IMR-90 (cell line): ENCODE measurements at regions not wholly inside any gene's neighbourhood (a gene's known extent, or its start where the extent isn't known, plus 50 kb on each side); places are given as distances from the start of the nearest gene placed in this dataset.

ENCODE experiments used
- ATAC-seq: fragments of 200-7000 bp; cut with Tn5 transposase; 2 replicates; pipeline ENCODE4 v1.9.1; 2020; ENCODE audit warnings: low read depth, mild to moderate bottlenecking, moderate library complexity
- BruUV-seq: library from RNA; stranded (reverse); fragments of 400-500 nt; replicated peaks from 2 replicates; lab custom pipeline; 2021; lab: Mats Ljungman, UMichigan
- CTCF ChIA-PET: fragments of 300-600 bp; formaldehyde crosslinking; extraction: SDS; loops from one replicate; lab custom pipeline; 2021; ENCODE audit warnings: antibody characterized with exemption; lab: Yijun Ruan, JAX
- POLR2A ChIA-PET: fragments of 300-600 bp; sonication (Branson Sonifier 250); formaldehyde crosslinking; loops from one replicate; lab custom pipeline; 2022; ENCODE audit warnings: antibody characterized with exemption; ENCODE audit not compliant: unreplicated experiment; lab: Charles Lee
- DNase-seq: peaks from one replicate; pipeline ENCODE4 v3.0.0; 2013
- H2AFZ ChIP-seq: replicated peaks from 2 replicates; pipeline ENCODE3; 2013; ENCODE audit warnings: low read length, mild to moderate bottlenecking; ENCODE audit not compliant: poor library complexity
- H2AK5ac ChIP-seq: 2 replicates; pipeline ENCODE4 v1.6.1; 2013; ENCODE audit warnings: low read depth, low read length, inconsistent platforms
- H2AK9ac ChIP-seq: replicated peaks from 2 replicates; pipeline ENCODE3; 2013; ENCODE audit warnings: mild to moderate bottlenecking, low read depth, low read length, moderate library complexity; ENCODE audit not compliant: poor library complexity
- H2BK120ac ChIP-seq: 2 replicates; pipeline ENCODE4 v1.6.1; 2013; ENCODE audit warnings: low read depth, low read length, inconsistent platforms
- H2BK15ac ChIP-seq: 3 replicates; pipeline ENCODE4 v1.6.1; 2013; ENCODE audit warnings: low read depth, low read length, inconsistent platforms
- H2BK20ac ChIP-seq: 2 replicates; pipeline ENCODE4 v1.6.1; 2013; ENCODE audit warnings: low read depth, mild to moderate bottlenecking, inconsistent platforms, low read length, moderate library complexity
- H2BK5ac ChIP-seq: 2 replicates; pipeline ENCODE4 v1.6.1; 2013; ENCODE audit warnings: mild to moderate bottlenecking, low read depth, low read length, inconsistent platforms; ENCODE audit not compliant: poor library complexity, severe bottlenecking
- H3K14ac ChIP-seq: replicated peaks from 2 replicates; pipeline ENCODE4 v1.6.1; 2013; ENCODE audit warnings: low read depth, low read length, inconsistent platforms
- H3K18ac ChIP-seq: 2 replicates; pipeline ENCODE4 v1.6.1; 2013; ENCODE audit warnings: low read depth, low read length, control low read depth
- H3K23ac ChIP-seq: 2 replicates; pipeline ENCODE4 v1.6.1; 2013; ENCODE audit warnings: low read depth, low read length, inconsistent platforms
- H3K27ac ChIP-seq: 2 replicates; pipeline ENCODE4 v1.5.1; 2013; ENCODE audit warnings: mild to moderate bottlenecking, control low read depth, low read length; ENCODE audit not compliant: insufficient read depth
- H3K27me3 ChIP-seq: 2 replicates; pipeline ENCODE4 v1.6.1; 2013; ENCODE audit warnings: low read length; ENCODE audit not compliant: control insufficient read depth, insufficient read depth
- H3K36me3 ChIP-seq: 2 replicates; pipeline ENCODE4 v1.6.1; 2013; ENCODE audit warnings: low read length, mixed read lengths; ENCODE audit not compliant: control insufficient read depth, insufficient read depth
- H3K4ac ChIP-seq: 2 replicates; pipeline ENCODE4 v1.6.1; 2013; ENCODE audit warnings: low read depth, low read length, inconsistent platforms
- H3K4me1 ChIP-seq: 2 replicates; pipeline ENCODE4 v1.6.1; 2013; ENCODE audit warnings: low read length, mixed read lengths; ENCODE audit not compliant: control insufficient read depth, insufficient read depth
- H3K4me2 ChIP-seq: 2 replicates; pipeline ENCODE4 v1.6.1; 2013; ENCODE audit warnings: low read depth, mild to moderate bottlenecking, control low read depth, low read length, moderate library complexity
- H3K4me3 ChIP-seq: 2 replicates; pipeline ENCODE4 v1.5.1; 2013; ENCODE audit warnings: low read depth, mild to moderate bottlenecking, control low read depth, low read length, moderate library complexity; ENCODE audit not compliant: insufficient read depth
- H3K56ac ChIP-seq: 2 replicates; pipeline ENCODE4 v1.6.1; 2013; ENCODE audit warnings: low read length, inconsistent platforms; ENCODE audit not compliant: insufficient read depth; ENCODE audit errors: extremely low read depth
- H3K79me1 ChIP-seq, 2 experiments: 2 replicates each; pipeline ENCODE4 v1.6.1; 2013; ENCODE audit warnings: low read length in 2 of 2, inconsistent platforms in 1 of 2, low read depth in 1 of 2
- H3K9ac ChIP-seq: 2 replicates; pipeline ENCODE4 v1.6.1; 2013; ENCODE audit warnings: low read depth, low read length, control low read depth
- H3K9me1 ChIP-seq: 2 replicates; pipeline ENCODE4 v1.6.1; 2013; ENCODE audit warnings: low read length, inconsistent platforms; ENCODE audit not compliant: insufficient read depth
- H3K9me3 ChIP-seq: 2 replicates; pipeline ENCODE4 v1.6.1; 2013; ENCODE audit warnings: low read length; ENCODE audit not compliant: control insufficient read depth, insufficient read depth
- H4K20me1 ChIP-seq: 2 replicates; pipeline ENCODE4 v1.6.1; 2013; ENCODE audit warnings: low read length, inconsistent platforms; ENCODE audit not compliant: insufficient read depth
- H4K5ac ChIP-seq: 2 replicates; pipeline ENCODE4 v1.6.1; 2013; ENCODE audit warnings: mild to moderate bottlenecking, low read depth, low read length, control low read depth
- H4K8ac ChIP-seq, 2 experiments: 2 replicates each; pipeline ENCODE4 v1.6.1; 2013; ENCODE audit warnings: low read depth in 2 of 2, low read length in 2 of 2, control low read depth in 1 of 2, inconsistent platforms in 1 of 2
- H4K91ac ChIP-seq: 2 replicates; pipeline ENCODE4 v1.6.1; 2013; ENCODE audit warnings: low read depth, low read length, inconsistent platforms; ENCODE audit not compliant: insufficient read depth
- FOS ChIP-seq: fragments of 150-350 bp; IDR thresholded peaks from 2 replicates; pipeline ENCODE4 v1.6.1; 2016; ENCODE audit warnings: low read depth, low read length
- RAD21 ChIP-seq: IDR thresholded peaks from 2 replicates; pipeline ENCODE4 v1.6.1; 2012; ENCODE audit warnings: low read length, improper control_type of control experiment
- WGBS, 2 experiments: methylation state at CpG; one replicate each; pipeline versions ENCODE4 v1.1.5 to v1.1.7; 2013; ENCODE audit warnings: missing lambda C conversion rate in 2 of 2; ENCODE audit not compliant: insufficient read length in 1 of 2; ENCODE audit errors: extremely low coverage in 2 of 2; 5-methylcytosine and 5-hydroxymethylcytosine counted together
- dilution Hi-C: fragments of 300-500 bp; cut with HindIII; formaldehyde crosslinking; loops from one replicate; pipeline ENCODE4 v1.14.3; 2018; ENCODE audit warnings: low sequenced_read_pairs; ENCODE audit not compliant: unreplicated experiment
- in situ Hi-C: fragments of 300-500 bp; cut with MboI; formaldehyde crosslinking; loops from 3 replicates; pipeline ENCODE4 v1.14.3; 2019; ENCODE audit warnings: low sequenced_read_pairs, inconsistent platforms, mixed read lengths
- intact Hi-C: fragments of 100-400 bp; cut with micrococcal nuclease; formaldehyde crosslinking; loops from 2 replicates; pipeline ENCODE4 v1.10.0; 2022

DNA sequence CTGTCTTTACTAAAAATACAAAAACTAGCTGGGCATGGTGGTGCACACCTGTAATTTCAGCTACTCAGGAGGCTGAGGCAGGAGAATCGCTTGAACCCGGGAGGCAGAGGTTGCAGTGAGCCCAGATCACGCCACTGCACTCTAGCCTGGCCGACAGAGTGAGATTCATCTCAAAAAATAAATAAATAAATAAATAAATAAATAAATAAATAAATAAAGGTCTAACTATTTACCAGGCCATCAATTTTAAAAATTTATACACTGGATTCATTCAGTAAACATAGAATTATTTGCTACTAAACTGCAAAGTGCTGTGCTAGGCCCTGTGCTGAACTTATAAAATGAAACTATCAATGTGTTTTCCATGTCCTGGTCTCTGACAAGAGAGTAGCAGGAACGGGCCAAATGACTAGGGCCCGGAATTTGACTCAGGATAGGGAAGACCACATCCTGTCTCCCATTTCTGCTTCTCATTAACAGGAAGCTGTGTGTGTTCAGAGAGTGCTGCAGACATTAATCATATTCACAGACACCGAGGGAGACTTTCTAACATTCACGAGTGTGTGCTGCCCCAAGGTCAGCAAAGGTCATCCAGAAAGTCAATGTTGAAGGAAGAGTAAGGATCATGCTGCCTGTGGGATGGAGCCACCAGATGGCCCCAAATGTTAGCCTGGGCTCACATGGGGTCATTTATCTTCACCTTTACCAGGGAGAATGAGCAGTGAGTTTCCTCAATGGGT is 95.8 kb downstream of the SPP2 start:
- H2BK20ac ChIP-seq = 0 out of 2 replicates have a peak overlapping the region, but pooled peaks have one; percentile 46
- H4K5ac ChIP-seq = no peak overlapping the region
- peak overlapping the region; percentile 11; the same call in 1 of the 2 replicates for H3K18ac ChIP-seq
- H3K79me1 ChIP-seq = no peaks in the 10 kb centered on the region
- in situ Hi-C loops (no loop called here), dilution Hi-C loops (no loop called here), intact Hi-C loops (no loop called here)
- H3K4me1 ChIP-seq = 0 out of 2 replicates have a peak, but pooled peaks cover 4% of the 10 kb centered on the region
- peak overlapping the region; percentile 13; the same call in 1 of the 2 replicates for H3K23ac ChIP-seq
- no peak overlapping the region for H3K4me3 ChIP-seq
- H3K9me3 ChIP-seq = peaks cover 10% of the 10 kb centered on the region
- H2AK5ac ChIP-seq = 0 out of 2 replicates have a peak overlapping the region, but pooled peaks have one; percentile 5
- H4K8ac ChIP-seq = peak overlapping the region in 1 of 2 experiments; percentile 61; a peak in 1 of 4 replicates
- ATAC-seq = peak; percentile 53; the same call in 1 of the 2 replicates
- peak; percentile 86 for DNase-seq
- H3K9me1 ChIP-seq = peaks cover 5% of the 10 kb centered on the region; the same call in 1 of the 2 replicates
- H2AK9ac ChIP-seq = no peak overlapping the region
- H4K20me1 ChIP-seq = no peaks in the 10 kb centered on the region
- TF ChIP-seq FOS (no peak), RAD21 (peak; percentile 1; the same call in 1 of the 2 replicates)
- no peaks in the 10 kb centered on the region for H3K27me3 ChIP-seq
- BruUV-seq = no TSS peak
- H3K56ac ChIP-seq = no peak overlapping the region
- H2BK15ac ChIP-seq = no peak overlapping the region; the same call in 2 of the 3 replicates
- H3K4ac ChIP-seq = peak overlapping the region; percentile 65
- WGBS, 2 experiments = no CpG with 5 or more reads among the region's 8 CpGs
- H3K14ac ChIP-seq = peak overlapping the region; percentile 83; the same call in 1 of the 2 replicates
- H3K27ac ChIP-seq = no peak overlapping the region
- peak overlapping the region; percentile 15 for H2BK5ac ChIP-seq
- H3K36me3 ChIP-seq = no peaks in the 10 kb centered on the region
- no peak overlapping the region for H3K9ac ChIP-seq
- no peak overlapping the region for H3K4me2 ChIP-seq
- ChIA-PET CTCF (no interaction called here), POLR2A (no interaction called here)
- H4K91ac ChIP-seq = no peak overlapping the region
- H2AFZ ChIP-seq = peak overlapping the region; percentile 64
- no peak overlapping the region; the same call in 1 of the 2 replicates for H2BK120ac ChIP-seq
